ENCODE measurements at regions not wholly inside any gene's neighbourhood (a gene's known extent, or its start where the extent isn't known, plus 50 kb on each side); places are given as distances from the start of the nearest gene placed in this dataset.

- DNase-seq (ENCODE audit: low spot score) = peak; percentile 43
Measured at GRCh38 chr15:101124731-101125451, 127.0 kb downstream of the CHSY1 start.

GRCh38 chr15:101123222-101123910, 128.5 kb downstream of the CHSY1 start:
- DNase-seq (ENCODE audit: low spot score) = no peak

GRCh38 chr15:101122806-101123205, 129.0 kb downstream of the CHSY1 start:
- DNase-seq (ENCODE audit: low spot score) = no peak

GRCh38 chr15:101122266-101122665, 129.6 kb downstream of the CHSY1 start:
- DNase-seq (ENCODE audit: low spot score) = no peak

GRCh38 chr15:101121511-101122090, 130.2 kb downstream of the CHSY1 start:
- DNase-seq (ENCODE audit: low spot score) = peak; percentile 72

GRCh38 chr15:101120987-101121386, 130.9 kb downstream of the CHSY1 start:
- no peak for DNase-seq (ENCODE audit: low spot score)

- no peak for DNase-seq (ENCODE audit: low spot score)
Measured at GRCh38 chr15:101120473-101120872, 131.4 kb downstream of the CHSY1 start.
